Endothelial cell (in vitro differentiated cells): ENCODE measurements at regions not wholly inside any gene's neighbourhood (a gene's known extent, or its start where the extent isn't known, plus 50 kb on each side); places are given as distances from the start of the nearest gene placed in this dataset.

Experiments used
- DNase-seq: peaks from one replicate; pipeline ENCODE4 v3.0.0; 2021; ENCODE audit warnings: low spot score
- H3K27ac Mint-ChIP-seq: one replicate; pipeline ENCODE4 v1.8.0; 2021; ENCODE audit warnings: mixed read lengths, inconsistent platforms; ENCODE audit not compliant: unreplicated experiment
- H3K27me3 Mint-ChIP-seq: one replicate; pipeline ENCODE4 v1.8.0; 2021; ENCODE audit warnings: mild to moderate bottlenecking, moderate library complexity, mixed read lengths, inconsistent platforms; ENCODE audit not compliant: unreplicated experiment
- H3K36me3 Mint-ChIP-seq: one replicate; pipeline ENCODE4 v1.8.0; 2021; ENCODE audit warnings: mild to moderate bottlenecking, low read depth, mixed read lengths, inconsistent platforms; ENCODE audit not compliant: unreplicated experiment
- H3K4me1 Mint-ChIP-seq: one replicate; pipeline ENCODE4 v1.8.0; 2021; ENCODE audit warnings: mild to moderate bottlenecking, mixed read lengths, inconsistent platforms; ENCODE audit not compliant: unreplicated experiment
- H3K4me3 Mint-ChIP-seq: one replicate; pipeline ENCODE4 v1.8.0; 2021; ENCODE audit warnings: mild to moderate bottlenecking, mixed read lengths, inconsistent platforms; ENCODE audit not compliant: unreplicated experiment
- H3K9me3 Mint-ChIP-seq: one replicate; pipeline ENCODE4 v1.8.0; 2021; ENCODE audit warnings: mixed read lengths, inconsistent platforms; ENCODE audit not compliant: unreplicated experiment
- CTCF ChIP-seq: fragments of 200-600 bp; sonication (generic); IDR thresholded peaks from one replicate; pipeline ENCODE4 v1.5.0; 2021; ENCODE audit warnings: antibody characterized with exemption; ENCODE audit not compliant: unreplicated experiment

- Mint-ChIP-seq H3K27me3 (peaks cover 4% of the 10 kb centered on the region), H3K4me1 (no peaks in the 10 kb centered on the region), H3K9me3 (peaks cover 12% of the 10 kb centered on the region), H3K27ac (no peak overlapping the region), H3K36me3 (peaks cover 3% of the 10 kb centered on the region), H3K4me3 (no peak overlapping the region)
- DNase-seq = no peak
- TF ChIP-seq CTCF = no peak
Measured at GRCh38 chr5:2876183-2876582, 124.7 kb upstream of the IRX2 start.

- H3K9me3 Mint-ChIP-seq = peaks cover 12% of the 10 kb centered on the region
- peaks cover 3% of the 10 kb centered on the region for H3K36me3 Mint-ChIP-seq
- H3K27ac Mint-ChIP-seq = no peak overlapping the region
- no peak for DNase-seq
- no peak overlapping the region for H3K4me3 Mint-ChIP-seq
- peaks cover 4% of the 10 kb centered on the region for H3K27me3 Mint-ChIP-seq
- H3K4me1 Mint-ChIP-seq = no peaks in the 10 kb centered on the region
- TF ChIP-seq CTCF = no peak
Measured at GRCh38 chr5:2874099-2874498, 122.6 kb upstream of the IRX2 start.

GRCh38 chr5:2872676-2873075 lies 121.2 kb upstream of the IRX2 start:
- H3K4me1 Mint-ChIP-seq = no peaks in the 10 kb centered on the region
- no peak for TF ChIP-seq CTCF
- peaks cover 3% of the 10 kb centered on the region for H3K36me3 Mint-ChIP-seq
- peaks cover 1% of the 10 kb centered on the region for H3K27me3 Mint-ChIP-seq
- peaks cover 4% of the 10 kb centered on the region for H3K9me3 Mint-ChIP-seq
- H3K27ac Mint-ChIP-seq = no peak overlapping the region
- H3K4me3 Mint-ChIP-seq = no peak overlapping the region
- DNase-seq = no peak

GRCh38 chr5:2871282-2871681 lies 119.8 kb upstream of the IRX2 start:
- no peak for DNase-seq
- Mint-ChIP-seq H3K27me3 (peaks cover 1% of the 10 kb centered on the region), H3K36me3 (peaks cover 3% of the 10 kb centered on the region), H3K9me3 (peaks cover 9% of the 10 kb centered on the region), H3K4me3 (no peak overlapping the region), H3K27ac (no peak overlapping the region), H3K4me1 (no peaks in the 10 kb centered on the region)
- TF ChIP-seq CTCF = no peak

- Mint-ChIP-seq H3K9me3 (peaks cover 9% of the 10 kb centered on the region), H3K27ac (no peak overlapping the region), H3K36me3 (peaks cover 3% of the 10 kb centered on the region), H3K4me3 (no peak overlapping the region), H3K4me1 (no peaks in the 10 kb centered on the region), H3K27me3 (peaks cover 2% of the 10 kb centered on the region)
- TF ChIP-seq CTCF = no peak
- DNase-seq = no peak
Measured at GRCh38 chr5:2869471-2869870, 118.0 kb upstream of the IRX2 start.
